ENCODE measurements at regions not wholly inside any gene's neighbourhood (a gene's known extent, or its start where the extent isn't known, plus 50 kb on each side); places are given as distances from the start of the nearest gene placed in this dataset.

GRCh38 chr14:71800878-71801277 is 131.4 kb upstream of the RGS6 start:
- H3K4ac ChIP-seq (ENCODE audit: low read depth, low read length), result peak overlapping the region; percentile 65
- peak overlapping the region; percentile 52 for H4K5ac ChIP-seq (ENCODE audit: low read depth, low read length)
- H2AK5ac ChIP-seq (ENCODE audit: low read depth, low read length), result peak overlapping the region; percentile 96
- dilution Hi-C loops (cut with HindIII; ENCODE audit: low sequenced_read_pairs, unreplicated experiment) (no loop called here), in situ Hi-C loops (cut with MboI; ENCODE audit: low sequenced_read_pairs) (no loop called here), intact Hi-C loops (cut with micrococcal nuclease) (no loop called here)
- no peak for ATAC-seq (ENCODE audit: low read depth)
- ChIA-PET POLR2A (ENCODE audit: unreplicated experiment) (no interaction called here), CTCF (no interaction called here)
- H4K91ac ChIP-seq (ENCODE audit: insufficient read depth, low read depth, low read length), result peak overlapping the region; percentile 82
- TF ChIP-seq CTCF (conservative IDR thresholded peaks at IDR 0.05; ENCODE audit: low read depth, low read length), result no peak
- TF ChIP-seq ELK1 (IDR thresholded peaks at IDR 0.05; ENCODE audit: borderline replicate concordance, low read depth, low read length), result no peak
- no peak for TF ChIP-seq FOS (IDR thresholded peaks at IDR 0.05; ENCODE audit: low read depth, low read length)
- no peak for TF ChIP-seq SMC3 (IDR thresholded peaks at IDR 0.05; ENCODE audit: low read depth, low read length)
- TF ChIP-seq MXI1 (IDR thresholded peaks at IDR 0.05; ENCODE audit: borderline replicate concordance, low read depth, low read length), result no peak
- no peak for TF ChIP-seq RAD21 (IDR thresholded peaks at IDR 0.05; ENCODE audit: low read length)
- no peak for TF ChIP-seq NFE2L2 (IDR thresholded peaks at IDR 0.05; ENCODE audit: low read depth, low read length)
- TF ChIP-seq RCOR1 (IDR thresholded peaks at IDR 0.05; ENCODE audit: insufficient replicate concordance, low read length), result no peak
- TF ChIP-seq POLR2A (IDR thresholded peaks at IDR 0.05; ENCODE audit: low read depth, low read length), result no peak
- no peak for TF ChIP-seq BHLHE40 (IDR thresholded peaks at IDR 0.05; ENCODE audit: low read depth, low read length)
- no peak for TF ChIP-seq USF2 (IDR thresholded peaks at IDR 0.05; ENCODE audit: low read depth, low read length)
- TF ChIP-seq CHD1 (IDR thresholded peaks at IDR 0.05; ENCODE audit: low read depth, low read length), result no peak
- TF ChIP-seq CEBPB (IDR thresholded peaks at IDR 0.05; ENCODE audit: low read depth, low read length), result no peak
- TF ChIP-seq MAFK (IDR thresholded peaks at IDR 0.05; ENCODE audit: low read depth, low read length), result no peak
- H3K27me3 ChIP-seq (ENCODE audit: control insufficient read depth, insufficient read depth, low read length), result no peaks in the 10 kb centered on the region
- BruUV-seq (replicated peaks), result no TSS peak
- H4K8ac ChIP-seq (ENCODE audit: low read depth in 2 of 2, low read length in 2 of 2), result peak overlapping the region in 1 of 2 experiments; percentile 69; a peak in 2 of 4 replicates
- H2BK120ac ChIP-seq (ENCODE audit: low read depth, low read length), result peak overlapping the region; percentile 89
- H3K79me1 ChIP-seq (ENCODE audit: low read depth in 1 of 2, low read length in 2 of 2), result no peaks in the 10 kb centered on the region
- H3K4me2 ChIP-seq (ENCODE audit: low read depth, low read length), result no peak overlapping the region
- DNase-seq, result no peak
- no peak overlapping the region for H2BK5ac ChIP-seq (ENCODE audit: low read depth, low read length, poor library complexity, severe bottlenecking)
- no peaks in the 10 kb centered on the region for H4K20me1 ChIP-seq (ENCODE audit: insufficient read depth, low read length)
- no peaks in the 10 kb centered on the region for H3K36me3 ChIP-seq (ENCODE audit: control insufficient read depth, insufficient read depth, low read length)
- no CpG with 5 or more reads among the region's 4 CpGs for WGBS, 2 experiments (ENCODE audit: extremely low coverage in 2 of 2, insufficient read length in 1 of 2)
- H3K27ac ChIP-seq (ENCODE audit: insufficient read depth, low read length), result peak overlapping the region; percentile 12; the same call in 1 of the 2 replicates
- peak overlapping the region; percentile 95 for H2BK15ac ChIP-seq (ENCODE audit: low read depth, low read length)
- H3K9me1 ChIP-seq (ENCODE audit: insufficient read depth, low read length), result peaks cover 12% of the 10 kb centered on the region; the same call in 1 of the 2 replicates
- peaks cover 24% of the 10 kb centered on the region for H3K4me1 ChIP-seq (ENCODE audit: control insufficient read depth, insufficient read depth, low read length)
- no peak overlapping the region for H3K56ac ChIP-seq (ENCODE audit: extremely low read depth, insufficient read depth, low read length)
- H3K9ac ChIP-seq (ENCODE audit: low read depth, low read length), result no peak overlapping the region
- H2AK9ac ChIP-seq (replicated peaks; ENCODE audit: low read depth, low read length, poor library complexity), result no peak overlapping the region
- H3K14ac ChIP-seq (replicated peaks; ENCODE audit: low read depth, low read length), result peak overlapping the region; percentile 74
- H2BK20ac ChIP-seq (ENCODE audit: low read depth, low read length), result peak overlapping the region; percentile 89
- H2AFZ ChIP-seq (replicated peaks; ENCODE audit: low read length, poor library complexity), result no peak overlapping the region
- H3K4me3 ChIP-seq (ENCODE audit: insufficient read depth, low read depth, low read length), result no peak overlapping the region
- no peaks in the 10 kb centered on the region for H3K9me3 ChIP-seq (ENCODE audit: control insufficient read depth, insufficient read depth, low read length)
- H3K18ac ChIP-seq (ENCODE audit: low read depth, low read length), result peak overlapping the region; percentile 82
- H3K23ac ChIP-seq (ENCODE audit: low read depth, low read length), result no peak overlapping the region
